ENCODE measurements at regions not wholly inside any gene's neighbourhood (a gene's known extent, or its start where the extent isn't known, plus 50 kb on each side); places are given as distances from the start of the nearest gene placed in this dataset.

DNA sequence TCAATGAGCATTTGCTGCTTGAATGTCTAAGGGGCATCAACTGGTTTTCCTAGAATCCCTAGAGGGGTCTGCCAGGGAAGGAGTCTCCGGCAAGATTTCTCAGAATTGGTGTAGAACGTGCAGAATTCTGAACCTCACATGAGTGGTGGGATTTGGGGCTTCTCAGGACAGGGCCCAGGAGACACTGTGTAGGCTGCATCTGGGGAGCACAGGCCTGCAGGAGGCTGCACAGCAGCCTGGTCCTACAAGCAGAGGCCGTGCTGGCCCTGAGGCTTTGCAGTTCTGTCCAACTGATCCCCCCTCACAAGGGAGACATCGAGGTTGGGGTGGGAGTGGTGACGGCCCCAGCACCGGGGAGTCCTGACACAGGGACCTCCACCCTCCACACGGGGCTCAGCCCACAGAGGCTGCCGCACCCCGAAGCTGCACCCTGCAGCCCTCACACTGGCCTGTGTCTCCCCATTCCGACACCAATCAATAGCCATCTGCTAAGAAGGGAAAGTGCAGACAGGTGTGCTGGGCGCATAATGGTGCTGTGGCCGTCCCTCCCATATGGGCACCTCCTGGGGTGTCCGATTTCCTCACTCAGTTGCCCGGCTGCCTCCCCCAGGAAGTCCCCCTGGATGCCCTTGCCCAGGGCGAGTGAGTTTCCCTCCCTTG lies 688.1 kb downstream of the BRD1 start:
- no peaks in the 10 kb centered on the region for H3K79me2 ChIP-seq (ENCODE audit: control insufficient read depth, low read length)
- TF ChIP-seq EZH2phosphoT487 (IDR thresholded peaks at IDR 0.05; ENCODE audit: borderline replicate concordance, low read length): no peak
- TF ChIP-seq, protein P1, sequence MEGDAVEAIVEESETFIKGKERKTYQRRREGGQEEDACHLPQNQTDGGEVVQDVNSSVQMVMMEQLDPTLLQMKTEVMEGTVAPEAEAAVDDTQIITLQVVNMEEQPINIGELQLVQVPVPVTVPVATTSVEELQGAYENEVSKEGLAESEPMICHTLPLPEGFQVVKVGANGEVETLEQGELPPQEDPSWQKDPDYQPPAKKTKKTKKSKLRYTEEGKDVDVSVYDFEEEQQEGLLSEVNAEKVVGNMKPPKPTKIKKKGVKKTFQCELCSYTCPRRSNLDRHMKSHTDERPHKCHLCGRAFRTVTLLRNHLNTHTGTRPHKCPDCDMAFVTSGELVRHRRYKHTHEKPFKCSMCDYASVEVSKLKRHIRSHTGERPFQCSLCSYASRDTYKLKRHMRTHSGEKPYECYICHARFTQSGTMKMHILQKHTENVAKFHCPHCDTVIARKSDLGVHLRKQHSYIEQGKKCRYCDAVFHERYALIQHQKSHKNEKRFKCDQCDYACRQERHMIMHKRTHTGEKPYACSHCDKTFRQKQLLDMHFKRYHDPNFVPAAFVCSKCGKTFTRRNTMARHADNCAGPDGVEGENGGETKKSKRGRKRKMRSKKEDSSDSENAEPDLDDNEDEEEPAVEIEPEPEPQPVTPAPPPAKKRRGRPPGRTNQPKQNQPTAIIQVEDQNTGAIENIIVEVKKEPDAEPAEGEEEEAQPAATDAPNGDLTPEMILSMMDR (IDR thresholded peaks at IDR 0.05; ENCODE audit: low read depth, low read length, poor library complexity, severe bottlenecking): no peak

DNA sequence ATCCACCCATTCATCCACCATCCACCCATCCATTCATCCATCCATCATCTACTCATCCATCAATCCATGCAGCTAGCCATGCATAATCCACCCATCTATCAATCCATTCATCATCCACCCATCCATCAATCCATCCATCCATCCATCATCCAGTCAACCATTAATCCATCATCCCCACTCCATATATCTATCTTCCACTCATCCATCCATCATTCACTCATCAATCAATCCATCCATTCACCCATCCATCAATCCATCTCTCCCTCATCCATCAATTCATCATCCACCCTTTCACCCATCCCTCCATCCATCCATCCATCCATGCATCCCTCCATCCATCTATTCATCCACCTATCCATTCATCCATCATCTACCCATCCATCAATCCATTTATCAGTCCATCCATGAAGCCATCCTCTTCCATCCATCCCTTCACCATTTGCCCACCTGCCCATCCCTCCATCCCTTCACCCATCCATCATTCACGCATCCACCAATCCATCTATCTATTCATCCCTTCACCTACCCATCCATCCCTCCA lies 689.4 kb downstream of the BRD1 start:
- H3K4me3 ChIP-seq (ENCODE audit: low read length): no peak overlapping the region
- H3K36me3 ChIP-seq (ENCODE audit: control insufficient read depth, low read length): no peaks in the 10 kb centered on the region
- no peaks in the 10 kb centered on the region for H3K4me1 ChIP-seq (ENCODE audit: control insufficient read depth, low read length)
- H3K27ac ChIP-seq (ENCODE audit: low read depth, low read length): no peak overlapping the region
- TF ChIP-seq, protein P1 (IDR thresholded peaks at IDR 0.05; ENCODE audit: low read depth, low read length, poor library complexity, severe bottlenecking): no peak
- TF ChIP-seq EZH2phosphoT487 (IDR thresholded peaks at IDR 0.05; ENCODE audit: borderline replicate concordance, low read length): no peak
- no peaks in the 10 kb centered on the region for H4K20me1 ChIP-seq (ENCODE audit: control insufficient read depth, insufficient read depth, low read depth, low read length)
- no peak overlapping the region for H3K4me2 ChIP-seq (ENCODE audit: low read length)
- H3K9me2 ChIP-seq (replicated peaks; ENCODE audit: control insufficient read depth, low read length): no peaks in the 10 kb centered on the region
- H3K27me3 ChIP-seq (ENCODE audit: control insufficient read depth, low read length): no peaks in the 10 kb centered on the region
- H3K9me3 ChIP-seq (ENCODE audit: control insufficient read depth, insufficient read depth, low read length): no peaks in the 10 kb centered on the region
- no peaks in the 10 kb centered on the region for H3F3A ChIP-seq (ENCODE audit: control insufficient read depth, insufficient read depth)
- H3K79me2 ChIP-seq (ENCODE audit: control insufficient read depth, low read length): no peaks in the 10 kb centered on the region

More for the DNA sequence above, 688.1 kb downstream of the BRD1 start:
- no peaks in the 10 kb centered on the region for H3K36me3 ChIP-seq (ENCODE audit: control insufficient read depth, low read length)
- no peaks in the 10 kb centered on the region for H3F3A ChIP-seq (ENCODE audit: control insufficient read depth, insufficient read depth)
- H3K4me2 ChIP-seq (ENCODE audit: low read length): no peak overlapping the region
- no peak overlapping the region for H3K27ac ChIP-seq (ENCODE audit: low read depth, low read length)
- H3K27me3 ChIP-seq (ENCODE audit: control insufficient read depth, low read length): no peaks in the 10 kb centered on the region
- H3K9me3 ChIP-seq (ENCODE audit: control insufficient read depth, insufficient read depth, low read length): no peaks in the 10 kb centered on the region
- no peaks in the 10 kb centered on the region for H4K20me1 ChIP-seq (ENCODE audit: control insufficient read depth, insufficient read depth, low read depth, low read length)
- H3K4me1 ChIP-seq (ENCODE audit: control insufficient read depth, low read length): no peaks in the 10 kb centered on the region
- H3K9me2 ChIP-seq (replicated peaks; ENCODE audit: control insufficient read depth, low read length): no peaks in the 10 kb centered on the region
- H3K4me3 ChIP-seq (ENCODE audit: low read length): no peak overlapping the region

DNA sequence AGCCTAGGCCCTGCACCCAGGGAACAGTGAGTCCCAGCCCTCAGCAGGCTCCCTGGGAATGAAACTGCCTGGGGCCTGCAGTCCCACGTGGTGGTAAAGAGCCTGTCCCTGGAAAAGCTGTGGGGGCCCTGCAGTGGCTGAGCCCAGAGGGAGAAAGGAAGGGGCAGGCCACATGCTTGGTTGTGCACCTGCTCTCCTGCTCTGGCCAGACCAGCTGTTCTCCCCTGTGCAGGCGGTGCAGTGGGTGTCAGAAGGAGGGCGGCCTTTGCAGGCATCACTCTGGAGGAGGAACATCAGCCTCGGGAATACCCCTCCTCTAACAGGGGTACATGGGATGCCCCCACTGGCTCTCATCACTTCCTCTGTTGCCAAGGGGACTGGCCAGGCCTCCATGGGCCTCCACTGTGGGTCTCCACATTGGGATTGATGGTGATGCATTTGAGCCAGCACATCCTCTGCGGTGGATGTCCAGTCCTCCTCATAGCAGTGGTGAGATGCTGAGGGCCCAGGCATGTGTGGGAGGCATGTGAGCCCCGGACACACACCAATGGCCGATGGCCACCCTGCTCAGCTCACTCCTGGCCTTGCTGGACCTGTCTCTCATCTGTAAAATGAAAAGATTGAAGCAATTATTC lies 690.4 kb downstream of the BRD1 start:
- no peak overlapping the region for H3K4me2 ChIP-seq (ENCODE audit: low read length)
- no peaks in the 10 kb centered on the region for H3F3A ChIP-seq (ENCODE audit: control insufficient read depth, insufficient read depth)
- H3K9me3 ChIP-seq (ENCODE audit: control insufficient read depth, insufficient read depth, low read length): no peaks in the 10 kb centered on the region
- TF ChIP-seq EZH2phosphoT487 (IDR thresholded peaks at IDR 0.05; ENCODE audit: borderline replicate concordance, low read length): no peak
- TF ChIP-seq, protein P1 (IDR thresholded peaks at IDR 0.05; ENCODE audit: low read depth, low read length, poor library complexity, severe bottlenecking): no peak
- no peaks in the 10 kb centered on the region for H3K36me3 ChIP-seq (ENCODE audit: control insufficient read depth, low read length)
- no peak overlapping the region for H3K27ac ChIP-seq (ENCODE audit: low read depth, low read length)
- no peak overlapping the region for H3K4me3 ChIP-seq (ENCODE audit: low read length)
- no peaks in the 10 kb centered on the region for H3K27me3 ChIP-seq (ENCODE audit: control insufficient read depth, low read length)
- no peaks in the 10 kb centered on the region for H3K4me1 ChIP-seq (ENCODE audit: control insufficient read depth, low read length)
- H3K9me2 ChIP-seq (replicated peaks; ENCODE audit: control insufficient read depth, low read length): no peaks in the 10 kb centered on the region
- H3K79me2 ChIP-seq (ENCODE audit: control insufficient read depth, low read length): no peaks in the 10 kb centered on the region
- H4K20me1 ChIP-seq (ENCODE audit: control insufficient read depth, insufficient read depth, low read depth, low read length): no peaks in the 10 kb centered on the region
